ENCODE measurements at regions not wholly inside any gene's neighbourhood (a gene's known extent, or its start where the extent isn't known, plus 50 kb on each side); places are given as distances from the start of the nearest gene placed in this dataset.

DNA sequence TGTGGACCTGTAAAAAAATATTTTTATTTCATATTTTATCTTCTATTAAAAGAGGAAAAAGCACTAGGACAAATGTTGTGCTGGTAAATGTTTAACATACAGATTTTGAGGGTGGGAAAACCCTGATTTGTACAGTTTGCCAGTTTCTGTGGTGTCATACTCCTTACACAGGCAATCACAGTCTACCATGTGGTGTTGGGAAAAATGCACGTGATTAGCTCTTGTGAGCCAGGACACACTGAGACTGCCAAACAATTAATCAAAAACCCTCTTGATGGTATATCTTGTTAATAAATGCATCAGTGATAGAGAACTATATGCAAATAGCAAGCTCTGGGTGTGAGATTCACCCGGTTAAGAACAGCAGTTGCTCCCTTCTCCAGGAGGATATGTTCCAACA lies 136.5 kb upstream of the ZC3H11B start:
- TF ChIP-seq, protein P1, sequence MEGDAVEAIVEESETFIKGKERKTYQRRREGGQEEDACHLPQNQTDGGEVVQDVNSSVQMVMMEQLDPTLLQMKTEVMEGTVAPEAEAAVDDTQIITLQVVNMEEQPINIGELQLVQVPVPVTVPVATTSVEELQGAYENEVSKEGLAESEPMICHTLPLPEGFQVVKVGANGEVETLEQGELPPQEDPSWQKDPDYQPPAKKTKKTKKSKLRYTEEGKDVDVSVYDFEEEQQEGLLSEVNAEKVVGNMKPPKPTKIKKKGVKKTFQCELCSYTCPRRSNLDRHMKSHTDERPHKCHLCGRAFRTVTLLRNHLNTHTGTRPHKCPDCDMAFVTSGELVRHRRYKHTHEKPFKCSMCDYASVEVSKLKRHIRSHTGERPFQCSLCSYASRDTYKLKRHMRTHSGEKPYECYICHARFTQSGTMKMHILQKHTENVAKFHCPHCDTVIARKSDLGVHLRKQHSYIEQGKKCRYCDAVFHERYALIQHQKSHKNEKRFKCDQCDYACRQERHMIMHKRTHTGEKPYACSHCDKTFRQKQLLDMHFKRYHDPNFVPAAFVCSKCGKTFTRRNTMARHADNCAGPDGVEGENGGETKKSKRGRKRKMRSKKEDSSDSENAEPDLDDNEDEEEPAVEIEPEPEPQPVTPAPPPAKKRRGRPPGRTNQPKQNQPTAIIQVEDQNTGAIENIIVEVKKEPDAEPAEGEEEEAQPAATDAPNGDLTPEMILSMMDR (conservative IDR thresholded peaks at IDR 0.05 in 1 of 2, IDR thresholded peaks at IDR 0.05 in 1 of 2; ENCODE audit: low read depth in 1 of 2, low read length in 2 of 2), result no peak
- no peak for TF ChIP-seq EZH2 (IDR thresholded peaks at IDR 0.05; ENCODE audit: low read length, missing control alignments)
